ENCODE measurements at regions not wholly inside any gene's neighbourhood (a gene's known extent, or its start where the extent isn't known, plus 50 kb on each side); places are given as distances from the start of the nearest gene placed in this dataset.

DNA sequence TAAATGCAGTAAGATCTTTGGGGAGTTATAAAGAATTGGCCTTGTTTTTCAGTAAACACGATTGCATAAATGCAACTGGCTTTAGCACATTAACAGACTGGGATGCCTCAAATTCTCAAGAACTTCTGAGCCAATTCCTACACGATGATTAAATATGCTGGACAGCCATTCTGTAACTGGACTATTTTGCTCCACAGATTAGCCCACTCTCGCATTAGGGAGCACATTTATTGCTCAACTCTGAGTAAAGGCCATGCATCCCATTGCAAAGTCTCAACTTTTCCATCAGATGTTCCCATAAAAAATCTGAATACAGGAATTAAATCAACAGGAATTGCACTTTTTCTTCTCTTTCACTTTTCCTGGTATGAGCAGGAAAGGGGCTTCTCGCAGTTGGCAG is 66.7 kb upstream of the PRICKLE2 start:
- Histone ChIP-seq H3K4me1 (ENCODE audit: control insufficient read depth in 1 of 2, insufficient read depth in 2 of 2, low read length in 2 of 2) (peaks cover 0 to 7% of the 10 kb centered on the region in 2 donors), H3K4me2 (replicated peaks; ENCODE audit: extremely low read depth, low read length, poor library complexity, severe bottlenecking) (no peak overlapping the region), H2AFZ (ENCODE audit: insufficient read depth, low read depth, low read length, poor library complexity, severe bottlenecking) (no peak overlapping the region), H3K27ac (ENCODE audit: low read depth in 1 of 2, low read length in 2 of 2) (no peak overlapping the region), H3K79me2 (ENCODE audit: insufficient read depth, low read length) (no peaks in the 10 kb centered on the region), H3K27me3 (ENCODE audit: control insufficient read depth in 2 of 2, insufficient read depth in 2 of 2, low read length in 2 of 2) (no peaks in the 10 kb centered on the region), H4K20me1 (ENCODE audit: insufficient read depth, low read length) (no peaks in the 10 kb centered on the region), H3K4me3 (replicated peaks in 1 of 3; ENCODE audit: low read depth in 2 of 3, low read length in 3 of 3) (no peak overlapping the region), H3K9ac (ENCODE audit: insufficient read depth, low read length, poor library complexity, severe bottlenecking) (no peak overlapping the region), H3K9me3 (replicated peaks in 1 of 2; ENCODE audit: control insufficient read depth in 1 of 2, insufficient read depth in 1 of 2, low read length in 2 of 2) (peaks cover 0 to 3% of the 10 kb centered on the region in 2 donors), H3K36me3 (replicated peaks in 1 of 2; ENCODE audit: control insufficient read depth in 1 of 2, insufficient read depth in 2 of 2, low read length in 2 of 2) (no peaks in the 10 kb centered on the region)
- Mint-ChIP-seq H3K27ac (no peak overlapping the region), H3K27me3 (ENCODE audit: low read depth in 3 of 3) (peaks cover 0 to 3% (median 0%) of the 10 kb centered on the region in 3 donors), H3K36me3 (no peaks in the 10 kb centered on the region), H3K4me3 (no peak overlapping the region), H3K9me3 (peaks cover 0 to 17% (median 9%) of the 10 kb centered on the region in 7 donors), H3K4me1 (no peaks in the 10 kb centered on the region)
- no peak for TF ChIP-seq CTCF (IDR thresholded peaks at IDR 0.05)
- DNase-seq: no peak
- 83% methylated on average over 1 of the region's 4 CpGs for WGBS (ENCODE audit: insufficient coverage)
- intact Hi-C loops (cut with micrococcal nuclease): no loop called here

- H3K27ac Mint-ChIP-seq: no peak overlapping the region
- peaks cover 0 to 7% of the 10 kb centered on the region in 2 donors for H3K4me1 ChIP-seq (ENCODE audit: control insufficient read depth in 1 of 2, insufficient read depth in 2 of 2, low read length in 2 of 2)
- H3K4me1 Mint-ChIP-seq: no peaks in the 10 kb centered on the region
- peaks cover 0 to 16% (median 7%) of the 10 kb centered on the region in 7 donors for H3K9me3 Mint-ChIP-seq
- H2AFZ ChIP-seq (ENCODE audit: insufficient read depth, low read depth, low read length, poor library complexity, severe bottlenecking): no peak overlapping the region
- 56% methylated on average over 3 of the region's 3 CpGs for WGBS (ENCODE audit: insufficient coverage)
- no peak overlapping the region for H3K27ac ChIP-seq (ENCODE audit: low read depth in 1 of 2, low read length in 2 of 2)
- H3K36me3 Mint-ChIP-seq: no peaks in the 10 kb centered on the region
- no peaks in the 10 kb centered on the region for H3K9me3 ChIP-seq (replicated peaks in 1 of 2; ENCODE audit: control insufficient read depth in 1 of 2, insufficient read depth in 1 of 2, low read length in 2 of 2)
- H3K27me3 ChIP-seq (ENCODE audit: control insufficient read depth in 2 of 2, insufficient read depth in 2 of 2, low read length in 2 of 2): no peaks in the 10 kb centered on the region
- intact Hi-C loops (cut with micrococcal nuclease): no loop called here
- peaks cover 0 to 3% (median 0%) of the 10 kb centered on the region in 3 donors for H3K27me3 Mint-ChIP-seq (ENCODE audit: low read depth in 3 of 3)
- DNase-seq: peak in 2 of 3 donors; percentile 0 to 6
- TF ChIP-seq CTCF (IDR thresholded peaks at IDR 0.05): no peak
- H4K20me1 ChIP-seq (ENCODE audit: insufficient read depth, low read length): no peaks in the 10 kb centered on the region
- no peak overlapping the region for H3K4me3 ChIP-seq (replicated peaks in 1 of 3; ENCODE audit: low read depth in 2 of 3, low read length in 3 of 3)
- H3K36me3 ChIP-seq (replicated peaks in 1 of 2; ENCODE audit: control insufficient read depth in 1 of 2, insufficient read depth in 2 of 2, low read length in 2 of 2): no peaks in the 10 kb centered on the region
- no peaks in the 10 kb centered on the region for H3K79me2 ChIP-seq (ENCODE audit: insufficient read depth, low read length)
- H3K4me2 ChIP-seq (replicated peaks; ENCODE audit: extremely low read depth, low read length, poor library complexity, severe bottlenecking): no peak overlapping the region
- H3K9ac ChIP-seq (ENCODE audit: insufficient read depth, low read length, poor library complexity, severe bottlenecking): no peak overlapping the region
- no peak overlapping the region for H3K4me3 Mint-ChIP-seq
These were observed 66.1 kb upstream of the PRICKLE2 start for GRCh38 chr3:64291345-64291744.

Measured in CD14-positive monocyte (primary cell).